Trophoblast cell (in vitro differentiated cells and primary cell): ENCODE measurements at regions not wholly inside any gene's neighbourhood (a gene's known extent, or its start where the extent isn't known, plus 50 kb on each side); places are given as distances from the start of the nearest gene placed in this dataset.
"Not testable (repeated sequence)": the region's sequence is repeated elsewhere in the genome, so short reads cannot be mapped to it uniquely, and the experiment has no call there.

Experiments used
- DNase-seq, 2 donors: peaks; one replicate each; pipeline ENCODE4 v3.0.0-alpha.2; 2016
- H2AFZ ChIP-seq: 2 replicates; pipeline ENCODE4 v1.6.1; 2013; ENCODE audit warnings: low read length, moderate library complexity, mild to moderate bottlenecking; ENCODE audit not compliant: insufficient read depth, poor library complexity
- H2AK5ac ChIP-seq: 2 replicates; pipeline ENCODE4 v1.6.1; 2013; ENCODE audit warnings: mild to moderate bottlenecking, low read length
- H2BK120ac ChIP-seq: 2 replicates; pipeline ENCODE4 v1.6.1; 2013; ENCODE audit warnings: low read length, mild to moderate bottlenecking, moderate library complexity; ENCODE audit not compliant: insufficient read depth, poor library complexity
- H2BK12ac ChIP-seq: 2 replicates; pipeline ENCODE4 v1.6.1; 2013; ENCODE audit warnings: mild to moderate bottlenecking, low read length, moderate library complexity
- H2BK5ac ChIP-seq: 2 replicates; pipeline ENCODE4 v1.6.1; 2013; ENCODE audit warnings: low read length, low read depth, moderate library complexity, mild to moderate bottlenecking; ENCODE audit not compliant: poor library complexity
- H3K14ac ChIP-seq: 2 replicates; pipeline ENCODE4 v1.6.1; 2013; ENCODE audit warnings: mild to moderate bottlenecking, low read length
- H3K18ac ChIP-seq: 2 replicates; pipeline ENCODE4 v1.6.1; 2013; ENCODE audit warnings: mild to moderate bottlenecking, low read length
- H3K23ac ChIP-seq: 2 replicates; pipeline ENCODE4 v1.6.1; 2013; ENCODE audit warnings: low read length
- H3K27ac ChIP-seq: 2 replicates; pipeline ENCODE4 v1.5.1; 2013; ENCODE audit warnings: low read depth, mild to moderate bottlenecking, inconsistent platforms, low read length, moderate library complexity
- H3K27me3 ChIP-seq: 2 replicates; pipeline ENCODE4 v1.6.1; 2013; ENCODE audit warnings: inconsistent platforms, mild to moderate bottlenecking, low read length, moderate library complexity; ENCODE audit not compliant: insufficient read depth
- H3K36me3 ChIP-seq, 2 experiments: 1 replicate in 1 of 2; 2 replicates in 1 of 2; pipeline ENCODE4 v1.6.1; 2013; ENCODE audit warnings: low read length in 2 of 2, mild to moderate bottlenecking in 2 of 2, moderate library complexity in 1 of 2; ENCODE audit not compliant: insufficient read depth in 2 of 2, control insufficient read depth in 1 of 2
- H3K4ac ChIP-seq: 2 replicates; pipeline ENCODE4 v1.6.1; 2013; ENCODE audit warnings: low read depth, mild to moderate bottlenecking, low read length, moderate library complexity
- H3K4me1 ChIP-seq, 2 experiments: 1 replicate in 1 of 2; 2 replicates in 1 of 2; pipeline ENCODE4 v1.6.1; 2013; ENCODE audit warnings: low read length in 2 of 2, mild to moderate bottlenecking in 2 of 2, moderate library complexity in 1 of 2; ENCODE audit not compliant: insufficient read depth in 2 of 2, control insufficient read depth in 1 of 2
- H3K4me2 ChIP-seq: 2 replicates; pipeline ENCODE4 v1.6.1; 2013; ENCODE audit warnings: inconsistent platforms, mild to moderate bottlenecking, low read length, moderate library complexity
- H3K4me3 ChIP-seq: 2 replicates; pipeline ENCODE4 v1.5.1; 2013; ENCODE audit warnings: mild to moderate bottlenecking, low read depth, low read length, inconsistent platforms
- H3K79me1 ChIP-seq: one replicate; pipeline ENCODE4 v1.6.1; 2013; ENCODE audit warnings: low read length
- H3K79me2 ChIP-seq: 2 replicates; pipeline ENCODE4 v1.6.1; 2013; ENCODE audit warnings: low read length, mild to moderate bottlenecking; ENCODE audit not compliant: control insufficient read depth, insufficient read depth, poor library complexity
- H3K9ac ChIP-seq: 2 replicates; pipeline ENCODE4 v1.6.1; 2013; ENCODE audit warnings: mild to moderate bottlenecking, low read length
- H3K9me3 ChIP-seq: 2 replicates; pipeline ENCODE4 v1.6.1; 2013; ENCODE audit warnings: low read depth, mild to moderate bottlenecking, control low read depth, inconsistent platforms, low read length; ENCODE audit not compliant: insufficient read depth
- H4K12ac ChIP-seq: 2 replicates; pipeline ENCODE4 v1.6.1; 2013; ENCODE audit warnings: low read depth, mild to moderate bottlenecking, low read length, moderate library complexity
- H4K8ac ChIP-seq: 2 replicates; pipeline ENCODE4 v1.6.1; 2013; ENCODE audit warnings: low read depth, mild to moderate bottlenecking, low read length, moderate library complexity
- H4K91ac ChIP-seq: one replicate; pipeline ENCODE4 v1.6.1; 2013; ENCODE audit warnings: low read depth, mild to moderate bottlenecking, low read length, moderate library complexity
- WGBS: extraction: QIAGEN DNeasy Blood & Tissue Kit; methylation state at CpG from one replicate; pipeline ENCODE4 v1.1.7; 2013; ENCODE audit warnings: missing lambda C conversion rate; ENCODE audit not compliant: insufficient read length, insufficient coverage; ENCODE audit errors: extremely low coverage; 5-methylcytosine and 5-hydroxymethylcytosine counted together

DNA sequence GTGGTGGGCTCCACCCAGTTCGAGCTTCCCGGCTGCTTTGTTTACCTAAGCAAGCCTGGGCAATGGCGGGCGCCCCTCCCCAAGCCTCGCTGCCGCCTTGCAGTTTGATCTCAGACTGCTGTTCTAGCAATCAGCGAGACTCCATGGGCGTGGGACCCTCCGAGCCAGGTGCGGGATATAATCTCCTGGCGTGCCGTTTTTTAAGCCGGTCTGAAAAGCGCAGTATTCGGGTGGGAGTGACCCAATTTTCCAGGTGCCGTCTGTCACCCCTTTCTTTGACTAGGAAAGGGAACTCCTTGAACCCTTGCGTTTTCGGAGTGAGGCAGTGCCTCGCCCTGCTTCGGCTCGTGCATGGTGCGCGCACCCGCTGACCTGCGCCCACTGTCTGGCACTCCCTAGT is 94.4 kb downstream of the ASMT start:
- not testable (repeated sequence) for H3K4me2 ChIP-seq, H2BK5ac ChIP-seq
- no CpG with 5 or more reads among the region's 25 CpGs for WGBS

DNA sequence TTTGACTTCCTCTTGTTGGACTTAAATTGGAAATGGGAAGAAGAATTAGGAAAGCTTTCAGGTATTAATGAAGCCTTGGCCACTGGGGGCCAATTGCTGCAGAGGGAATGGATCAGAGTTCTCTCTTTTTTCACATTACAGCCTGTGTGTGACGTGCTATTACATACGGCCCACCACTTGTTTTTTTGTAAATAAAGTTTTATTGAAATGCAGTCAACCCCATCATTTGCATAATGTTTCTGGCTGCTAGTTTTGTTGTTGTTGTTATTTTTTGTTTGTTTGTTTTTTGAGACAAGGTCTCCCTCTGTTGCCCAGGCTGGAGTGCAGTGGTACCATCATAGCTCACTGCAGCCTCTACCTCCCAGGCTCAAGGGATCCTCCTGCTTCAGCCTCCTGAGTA is 98.4 kb downstream of the ASMT start:
- no peak overlapping the region for H2AK5ac ChIP-seq
- no peak overlapping the region for H3K4me2 ChIP-seq
- H3K79me2 ChIP-seq, result no peaks in the 10 kb centered on the region
- H2BK12ac ChIP-seq, result no peak overlapping the region
- no CpG with 5 or more reads among the region's 2 CpGs for WGBS
- no peak overlapping the region for H4K8ac ChIP-seq
- no peak overlapping the region for H4K12ac ChIP-seq
- no peak overlapping the region for H2BK120ac ChIP-seq
- H4K91ac ChIP-seq, result no peak overlapping the region
- no peak overlapping the region for H3K4me3 ChIP-seq
- H3K27me3 ChIP-seq, result no peaks in the 10 kb centered on the region
- H3K27ac ChIP-seq, result no peak overlapping the region
- H2BK5ac ChIP-seq, result no peak overlapping the region
- no peak for DNase-seq
- H3K9ac ChIP-seq, result no peak overlapping the region
- H2AFZ ChIP-seq, result no peak overlapping the region
- no peak overlapping the region for H3K4ac ChIP-seq
- H3K9me3 ChIP-seq, result no peaks in the 10 kb centered on the region
- H3K4me1 ChIP-seq, result no peaks in the 10 kb centered on the region
- H3K23ac ChIP-seq, result no peak overlapping the region
- no peak overlapping the region for H3K18ac ChIP-seq
- H3K36me3 ChIP-seq, result no peaks in the 10 kb centered on the region
- H3K79me1 ChIP-seq, result no peaks in the 10 kb centered on the region
- no peak overlapping the region for H3K14ac ChIP-seq

More for the DNA sequence above, 94.4 kb downstream of the ASMT start:
- not testable (repeated sequence) for H3K9me3 ChIP-seq, H2AK5ac ChIP-seq, H3K14ac ChIP-seq, H3K27me3 ChIP-seq, H3K79me1 ChIP-seq, H2AFZ ChIP-seq, H3K4ac ChIP-seq, H4K12ac ChIP-seq, H4K8ac ChIP-seq, H2BK12ac ChIP-seq, H3K18ac ChIP-seq, H2BK120ac ChIP-seq, H3K4me1 ChIP-seq, H3K27ac ChIP-seq, H3K79me2 ChIP-seq, H3K4me3 ChIP-seq, DNase-seq, H3K36me3 ChIP-seq, H3K9ac ChIP-seq, H3K23ac ChIP-seq, H4K91ac ChIP-seq

DNA sequence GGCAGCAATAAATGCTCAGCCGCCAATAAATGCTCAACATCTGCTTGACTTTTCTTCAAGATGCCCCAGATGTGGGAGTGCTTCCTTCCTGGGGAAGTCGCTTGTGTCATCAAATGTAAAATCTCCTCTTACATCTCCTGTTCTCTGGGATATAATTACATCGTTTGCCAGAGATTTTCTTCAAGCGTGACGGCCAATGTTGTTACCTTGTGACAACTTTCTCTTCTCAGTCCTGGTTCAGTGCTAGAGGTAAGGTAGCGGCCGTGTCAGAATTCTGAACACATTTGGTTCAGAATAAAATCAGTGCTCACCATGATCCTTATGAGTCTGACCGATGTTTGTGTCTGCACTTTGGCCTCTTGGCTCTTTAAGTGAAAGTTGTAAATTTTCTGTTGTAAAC is 102.5 kb downstream of the ASMT start:
- Histone ChIP-seq H4K8ac (no peak overlapping the region), H4K12ac (no peak overlapping the region), H2AFZ (no peak overlapping the region), H2BK120ac (no peak overlapping the region), H3K4me2 (no peak overlapping the region), H3K79me1 (no peaks in the 10 kb centered on the region), H3K27me3 (no peaks in the 10 kb centered on the region), H2BK5ac (no peak overlapping the region), H4K91ac (no peak overlapping the region), H3K18ac (no peak overlapping the region), H3K79me2 (no peaks in the 10 kb centered on the region), H2BK12ac (no peak overlapping the region), H3K14ac (no peak overlapping the region), H3K23ac (no peak overlapping the region), H3K4me1 (peaks cover 0 to 3% of the 10 kb centered on the region in 2 experiments), H3K27ac (no peak overlapping the region), H3K4me3 (no peak overlapping the region), H2AK5ac (no peak overlapping the region), H3K9me3 (no peaks in the 10 kb centered on the region), H3K4ac (no peak overlapping the region), H3K9ac (no peak overlapping the region), H3K36me3 (no peaks in the 10 kb centered on the region)
- no CpG with 5 or more reads among the region's 8 CpGs for WGBS
- DNase-seq, result no peak

DNA sequence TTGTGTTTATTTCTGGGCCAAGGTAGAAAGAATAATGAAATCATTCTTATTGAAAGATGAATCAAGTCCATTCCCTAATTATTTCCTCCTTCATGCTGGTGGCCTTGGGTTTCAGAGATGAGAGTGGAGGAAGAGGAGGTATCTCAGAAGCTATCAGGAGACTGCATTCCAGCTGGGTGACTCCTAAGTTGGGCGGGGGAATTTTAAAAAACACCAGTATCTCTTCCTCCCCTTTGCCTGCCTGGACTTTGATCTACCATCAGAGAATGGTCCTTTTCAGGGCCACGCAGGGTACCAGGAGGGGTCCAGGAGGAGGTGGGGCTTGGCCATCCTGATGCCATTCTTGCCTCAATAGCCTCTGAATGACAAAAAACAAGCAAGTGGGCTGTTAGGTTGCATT is 104.4 kb downstream of the ASMT start:
- no peak overlapping the region for H4K12ac ChIP-seq
- WGBS, result no CpG with 5 or more reads among the region's 2 CpGs
- no peak overlapping the region for H2AFZ ChIP-seq

More for the DNA sequence above, 104.4 kb downstream of the ASMT start:
- Histone ChIP-seq H3K4me1 (peaks cover 0 to 3% of the 10 kb centered on the region in 2 experiments), H4K8ac (no peak overlapping the region), H2BK5ac (no peak overlapping the region), H3K79me2 (no peaks in the 10 kb centered on the region), H3K79me1 (no peaks in the 10 kb centered on the region), H3K9me3 (no peaks in the 10 kb centered on the region), H3K9ac (no peak overlapping the region), H2AK5ac (no peak overlapping the region), H3K36me3 (no peaks in the 10 kb centered on the region), H3K4ac (no peak overlapping the region), H3K14ac (no peak overlapping the region), H3K18ac (no peak overlapping the region), H3K4me2 (no peak overlapping the region), H3K27me3 (no peaks in the 10 kb centered on the region), H3K23ac (peak overlapping the region; percentile 63), H2BK120ac (no peak overlapping the region), H3K27ac (no peak overlapping the region), H3K4me3 (no peak overlapping the region), H4K91ac (no peak overlapping the region), H2BK12ac (no peak overlapping the region)
- DNase-seq, result peak in 1 of 2 donors; percentile 24
